Right lobe of liver (tissue), 6 donors: ENCODE measurements at regions not wholly inside any gene's neighbourhood (a gene's known extent, or its start where the extent isn't known, plus 50 kb on each side); places are given as distances from the start of the nearest gene placed in this dataset.
A peak's percentile ranks its signal among the peaks of the same experiment; 100 is the strongest.

Experiments used
- ATAC-seq, 4 donors: fragments of 200-7000 bp; cut with Tn5 transposase; one replicate each; pipeline ENCODE4 v1.9.1; 2020; ENCODE audit warnings: mild to moderate bottlenecking in 4 of 4, moderate library complexity in 4 of 4
- DNase-seq, 3 donors: peaks; one replicate each; pipeline ENCODE4 v3.0.0-alpha.2; 2020
- H3K27ac ChIP-seq, 3 donors: fragments of 200-600 bp; one replicate each; pipeline ENCODE4 v1.8.0; 2022
- H3K27me3 ChIP-seq, 2 donors: fragments of 200-600 bp; one replicate each; pipeline ENCODE4 v1.8.0; 2022
- H3K36me3 ChIP-seq, 4 donors: fragments of 200-600 bp; sonication (generic) in 1 of 4; one replicate each; pipeline versions ENCODE4 v1.5.1 to v1.8.0; 2017 to 2022; ENCODE audit warnings: control low read depth in 1 of 4
- H3K4me1 ChIP-seq, 4 donors: fragments of 200-600 bp; sonication (generic) in 1 of 4; one replicate each; pipeline versions ENCODE4 v1.5.1 to v1.8.0; 2017 to 2022; ENCODE audit warnings: control low read depth in 1 of 4
- H3K4me3 ChIP-seq, 3 donors: fragments of 200-600 bp; one replicate each; pipeline ENCODE4 v1.8.0; 2022
- H3K9me3 ChIP-seq, 4 donors: fragments of 200-600 bp; sonication (generic) in 1 of 4; one replicate each; pipeline versions ENCODE4 v1.5.1 to v1.8.0; 2017 to 2022; ENCODE audit warnings: control low read depth in 1 of 4
- POLR2A ChIP-seq: fragments of 450-650 bp; IDR thresholded peaks from one replicate; pipeline ENCODE4 v1.6.1; 2017; ENCODE audit warnings: antibody characterized with exemption, mild to moderate bottlenecking
- WGBS: methylation state at CpG from one replicate; pipeline ENCODE4 v1.1.6; 2018; ENCODE audit warnings: low coverage, low lambda C conversion rate; ENCODE audit not compliant: insufficient coverage; ENCODE audit errors: missing lambda C conversion rate; 5-methylcytosine and 5-hydroxymethylcytosine counted together
- intact Hi-C, 2 donors: fragments of 100-400 bp; cut with DNase I; formaldehyde crosslinking; loops; one replicate each; pipeline versions ENCODE4 v1.11.2 to v1.14.1; 2022
- TF ChIP-seq, protein P1 (sequence below), 4 donors: fragments of 200-600 bp in 3 of 4; fragments of 450-650 bp in 1 of 4; IDR thresholded peaks; one replicate each; pipeline versions ENCODE4 v1.5.1 to v1.8.0; 2016 to 2022; ENCODE audit warnings: antibody characterized with exemption in 4 of 4, mild to moderate bottlenecking in 2 of 4
- donor health status: DM: no; HTN: yes; CAD: no.
- donor health status: DM: no; HTN: no; CAD: no.
- donor health status: DM: no; HTN: no; CAD: no.
- donor health status: DM: no; HTN: yes; CAD: no.
- donor health status: DM: no; HTN: yes; CAD: no.

DNA sequence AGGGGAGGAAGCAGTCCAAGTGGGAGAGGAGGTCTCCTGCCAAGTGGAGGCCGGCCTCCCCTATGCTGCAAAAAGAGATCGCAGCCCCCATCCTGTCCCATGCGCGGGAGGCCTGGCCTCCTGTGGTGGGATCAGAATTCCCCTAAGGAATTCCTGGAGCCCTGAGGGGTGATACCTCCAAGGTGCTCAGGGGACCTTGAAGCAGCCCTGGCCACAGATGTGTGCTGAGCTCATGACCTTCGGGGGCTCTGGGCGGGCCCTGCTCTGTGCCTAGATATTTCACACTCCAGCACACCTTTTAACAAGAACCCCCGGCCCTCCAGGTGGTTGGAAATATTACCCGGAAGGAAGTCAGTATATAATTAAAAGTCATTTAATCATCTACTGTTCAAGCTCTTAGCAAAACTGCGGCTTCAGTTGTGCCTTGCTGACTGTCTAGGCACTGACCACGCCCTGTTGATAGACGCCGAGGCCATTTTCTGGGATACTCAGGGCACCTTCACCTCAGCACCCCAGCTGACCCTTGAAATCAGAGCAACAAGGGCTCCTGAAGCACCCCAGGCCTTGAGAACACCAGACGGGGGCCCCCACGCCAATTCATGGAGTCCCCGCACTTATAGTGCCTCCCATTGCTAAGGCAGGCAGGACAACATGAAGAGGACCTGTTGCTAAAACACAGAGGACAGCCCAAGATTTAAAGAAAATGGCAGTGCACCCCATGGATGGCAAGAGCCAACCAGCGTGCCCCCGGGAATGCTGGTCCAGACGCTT is 119.1 kb downstream of the NDUFA10 start:
- Histone ChIP-seq H3K27ac (no peak overlapping the region), H3K27me3 (no peaks in the 10 kb centered on the region), H3K36me3 (no peaks in the 10 kb centered on the region), H3K9me3 (no peaks in the 10 kb centered on the region), H3K4me1 (no peaks in the 10 kb centered on the region), H3K4me3 (no peak overlapping the region)
- WGBS, result 94% methylated on average over 9 of the region's 18 CpGs
- peak in 1 of 4 donors; percentile 21 for ATAC-seq
- intact Hi-C loops, result no loop called here
- TF ChIP-seq, protein P1, sequence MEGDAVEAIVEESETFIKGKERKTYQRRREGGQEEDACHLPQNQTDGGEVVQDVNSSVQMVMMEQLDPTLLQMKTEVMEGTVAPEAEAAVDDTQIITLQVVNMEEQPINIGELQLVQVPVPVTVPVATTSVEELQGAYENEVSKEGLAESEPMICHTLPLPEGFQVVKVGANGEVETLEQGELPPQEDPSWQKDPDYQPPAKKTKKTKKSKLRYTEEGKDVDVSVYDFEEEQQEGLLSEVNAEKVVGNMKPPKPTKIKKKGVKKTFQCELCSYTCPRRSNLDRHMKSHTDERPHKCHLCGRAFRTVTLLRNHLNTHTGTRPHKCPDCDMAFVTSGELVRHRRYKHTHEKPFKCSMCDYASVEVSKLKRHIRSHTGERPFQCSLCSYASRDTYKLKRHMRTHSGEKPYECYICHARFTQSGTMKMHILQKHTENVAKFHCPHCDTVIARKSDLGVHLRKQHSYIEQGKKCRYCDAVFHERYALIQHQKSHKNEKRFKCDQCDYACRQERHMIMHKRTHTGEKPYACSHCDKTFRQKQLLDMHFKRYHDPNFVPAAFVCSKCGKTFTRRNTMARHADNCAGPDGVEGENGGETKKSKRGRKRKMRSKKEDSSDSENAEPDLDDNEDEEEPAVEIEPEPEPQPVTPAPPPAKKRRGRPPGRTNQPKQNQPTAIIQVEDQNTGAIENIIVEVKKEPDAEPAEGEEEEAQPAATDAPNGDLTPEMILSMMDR (IDR thresholded peaks at IDR 0.05), result no peak
- no peak for TF ChIP-seq POLR2A
- peak in 1 of 3 donors; percentile 38 for DNase-seq

DNA sequence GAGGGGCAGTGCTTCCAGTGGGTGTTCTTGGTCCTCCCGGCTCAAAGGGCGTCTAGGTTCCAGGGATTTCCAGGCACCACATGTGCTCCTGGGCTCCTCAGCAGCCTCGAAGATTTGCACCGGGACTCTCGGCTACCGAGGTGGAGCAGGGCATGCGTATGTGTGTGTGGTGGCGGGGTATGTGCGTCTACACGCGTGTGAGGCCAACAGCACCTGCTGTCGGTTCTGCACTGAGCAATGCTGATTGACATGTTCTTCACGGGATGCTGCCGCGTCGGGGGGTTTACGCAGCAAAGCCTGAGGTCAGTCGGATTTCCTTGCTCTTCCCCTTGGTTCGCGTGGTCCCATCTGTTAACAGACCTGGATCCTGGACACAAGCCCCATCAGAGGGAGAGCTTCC is 119.8 kb downstream of the NDUFA10 start:
- no peaks in the 10 kb centered on the region for H3K4me1 ChIP-seq
- H3K4me3 ChIP-seq, result no peak overlapping the region
- TF ChIP-seq, protein P1 (IDR thresholded peaks at IDR 0.05), result no peak
- TF ChIP-seq POLR2A, result no peak
- H3K27me3 ChIP-seq, result no peaks in the 10 kb centered on the region
- no peak overlapping the region for H3K27ac ChIP-seq
- no peaks in the 10 kb centered on the region for H3K36me3 ChIP-seq
- ATAC-seq (no peak), DNase-seq (peak in 1 of 3 donors; percentile 41)
- H3K9me3 ChIP-seq, result no peaks in the 10 kb centered on the region
- intact Hi-C loops, result no loop called here
- WGBS, result 41% methylated on average over 2 of the region's 20 CpGs

DNA sequence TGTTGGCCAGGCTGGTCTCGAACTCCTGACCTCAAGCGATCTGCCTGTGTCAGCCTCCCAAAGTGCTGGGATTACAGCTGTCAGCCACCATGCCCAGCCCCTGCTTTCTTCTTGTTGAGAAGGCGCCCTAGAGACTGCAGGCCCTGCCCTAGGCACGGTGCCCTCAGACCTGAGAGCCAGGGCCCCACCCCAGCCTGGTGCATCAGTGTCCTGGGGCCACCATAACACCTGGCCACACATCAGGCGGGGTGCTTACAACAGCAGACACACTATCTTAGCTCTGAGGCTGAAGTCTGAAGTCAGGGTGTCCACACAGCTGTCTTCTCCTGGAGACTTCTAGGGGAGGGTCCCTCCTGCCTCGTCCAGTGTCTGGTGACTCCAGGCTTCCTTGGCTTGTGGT is 120.6 kb downstream of the NDUFA10 start:
- Histone ChIP-seq H3K4me3 (no peak overlapping the region), H3K27me3 (no peaks in the 10 kb centered on the region), H3K9me3 (no peaks in the 10 kb centered on the region), H3K4me1 (no peaks in the 10 kb centered on the region), H3K27ac (no peak overlapping the region), H3K36me3 (no peaks in the 10 kb centered on the region)
- intact Hi-C loops, result no loop called here
- DNase-seq (peak in 1 of 3 donors; percentile 33), ATAC-seq (no peak)
- TF ChIP-seq, protein P1 (IDR thresholded peaks at IDR 0.05), result no peak
- no peak for TF ChIP-seq POLR2A
- no CpG with 5 or more reads among the region's 6 CpGs for WGBS

DNA sequence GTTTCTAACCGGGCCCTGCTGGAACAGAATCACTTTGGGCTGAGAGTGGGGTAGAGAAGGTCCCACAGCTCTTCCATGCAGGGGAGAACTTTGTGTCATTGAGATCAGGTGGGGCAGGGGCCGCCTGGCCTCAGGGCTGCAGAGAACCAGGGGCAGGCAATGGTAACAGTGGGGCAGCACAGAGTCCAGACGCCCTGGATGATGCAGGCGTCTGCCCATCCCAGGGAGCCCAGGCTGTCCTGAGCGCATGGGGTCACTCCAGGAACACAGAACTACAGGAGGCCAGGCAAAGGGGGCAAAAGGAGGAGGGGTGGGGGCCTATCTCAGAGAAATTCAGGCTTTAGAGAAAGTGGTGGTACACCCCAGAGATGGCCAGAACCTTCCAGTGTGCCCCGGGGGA is 121.3 kb downstream of the NDUFA10 start:
- TF ChIP-seq POLR2A, result no peak
- TF ChIP-seq, protein P1 (IDR thresholded peaks at IDR 0.05), result no peak
- WGBS, result 81% methylated on average over 3 of the region's 6 CpGs

More for the DNA sequence above, 121.3 kb downstream of the NDUFA10 start:
- H3K9me3 ChIP-seq, result no peaks in the 10 kb centered on the region
- no peaks in the 10 kb centered on the region for H3K36me3 ChIP-seq
- no peak for ATAC-seq
- DNase-seq, result peak in 1 of 3 donors; percentile 38
- H3K27me3 ChIP-seq, result no peaks in the 10 kb centered on the region
- no peak overlapping the region for H3K4me3 ChIP-seq
- intact Hi-C loops, result no loop called here
- H3K27ac ChIP-seq, result no peak overlapping the region
- H3K4me1 ChIP-seq, result no peaks in the 10 kb centered on the region
